ENCODE measurements at regions not wholly inside any gene's neighbourhood (a gene's known extent, or its start where the extent isn't known, plus 50 kb on each side); places are given as distances from the start of the nearest gene placed in this dataset.

DNA sequence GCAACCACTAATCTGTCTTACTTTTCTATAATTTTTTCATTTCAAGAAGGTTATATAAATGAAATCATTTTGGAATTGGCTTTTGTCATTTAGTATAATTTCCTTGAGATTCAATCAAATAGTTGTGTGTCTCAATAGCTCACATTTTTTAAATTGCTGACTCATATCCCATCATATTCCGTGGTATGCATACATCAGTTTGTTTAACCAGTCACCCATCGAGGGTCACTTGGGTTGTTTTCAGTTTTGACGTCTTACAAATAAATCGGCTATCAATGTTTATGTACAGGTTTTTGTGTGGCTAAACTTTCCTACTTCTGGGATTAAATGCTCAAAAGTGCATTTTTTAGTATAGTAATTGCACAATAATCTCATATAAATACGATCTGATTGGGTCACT is 185.5 kb downstream of the TAF11L14 start:
- TF ChIP-seq POLR2AphosphoS5 (IDR thresholded peaks at IDR 0.05) (no peak), POLR2A (IDR thresholded peaks at IDR 0.05) (no peak), EP300 (IDR thresholded peaks at IDR 0.05) (no peak)
- TF ChIP-seq, protein P1, sequence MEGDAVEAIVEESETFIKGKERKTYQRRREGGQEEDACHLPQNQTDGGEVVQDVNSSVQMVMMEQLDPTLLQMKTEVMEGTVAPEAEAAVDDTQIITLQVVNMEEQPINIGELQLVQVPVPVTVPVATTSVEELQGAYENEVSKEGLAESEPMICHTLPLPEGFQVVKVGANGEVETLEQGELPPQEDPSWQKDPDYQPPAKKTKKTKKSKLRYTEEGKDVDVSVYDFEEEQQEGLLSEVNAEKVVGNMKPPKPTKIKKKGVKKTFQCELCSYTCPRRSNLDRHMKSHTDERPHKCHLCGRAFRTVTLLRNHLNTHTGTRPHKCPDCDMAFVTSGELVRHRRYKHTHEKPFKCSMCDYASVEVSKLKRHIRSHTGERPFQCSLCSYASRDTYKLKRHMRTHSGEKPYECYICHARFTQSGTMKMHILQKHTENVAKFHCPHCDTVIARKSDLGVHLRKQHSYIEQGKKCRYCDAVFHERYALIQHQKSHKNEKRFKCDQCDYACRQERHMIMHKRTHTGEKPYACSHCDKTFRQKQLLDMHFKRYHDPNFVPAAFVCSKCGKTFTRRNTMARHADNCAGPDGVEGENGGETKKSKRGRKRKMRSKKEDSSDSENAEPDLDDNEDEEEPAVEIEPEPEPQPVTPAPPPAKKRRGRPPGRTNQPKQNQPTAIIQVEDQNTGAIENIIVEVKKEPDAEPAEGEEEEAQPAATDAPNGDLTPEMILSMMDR (IDR thresholded peaks at IDR 0.05), result no peak
